Right lobe of liver (tissue), 4 donors: ENCODE measurements at regions not wholly inside any gene's neighbourhood (a gene's known extent, or its start where the extent isn't known, plus 50 kb on each side); places are given as distances from the start of the nearest gene placed in this dataset.

Source experiments
- POLR2A ChIP-seq: fragments of 450-650 bp; IDR thresholded peaks from one replicate; pipeline ENCODE4 v1.6.1; 2017; ENCODE audit warnings: antibody characterized with exemption, mild to moderate bottlenecking
- TF ChIP-seq, protein P1 (sequence below), 4 donors: fragments of 200-600 bp in 3 of 4; fragments of 450-650 bp in 1 of 4; IDR thresholded peaks; one replicate each; pipeline versions ENCODE4 v1.5.1 to v1.8.0; 2016 to 2022; ENCODE audit warnings: antibody characterized with exemption in 4 of 4, mild to moderate bottlenecking in 2 of 4
- donor health status: DM: no; HTN: no; CAD: no.
- donor health status: DM: no; HTN: no; CAD: no.
- donor health status: DM: no; HTN: yes; CAD: no.

DNA sequence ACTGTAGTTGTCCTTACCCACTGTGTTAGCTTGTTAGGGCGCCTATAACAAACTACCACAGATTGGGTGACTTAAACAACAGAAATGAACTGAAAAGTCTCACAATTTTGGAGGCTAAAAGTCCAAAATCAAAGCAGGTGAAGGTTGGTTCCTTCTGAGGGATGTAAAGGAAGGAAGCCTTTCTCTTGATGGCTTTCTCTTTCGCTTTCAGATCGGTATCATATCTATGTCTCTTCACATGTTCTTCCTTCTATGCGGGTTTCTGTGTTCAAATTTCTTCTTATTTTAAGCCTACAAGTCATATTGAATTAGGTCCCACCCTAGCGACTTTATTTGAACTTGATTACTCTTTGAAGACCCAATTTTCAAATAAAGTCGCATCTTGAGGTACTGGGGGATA is 118.6 kb downstream of the CPXCR1 start:
- TF ChIP-seq, protein P1, sequence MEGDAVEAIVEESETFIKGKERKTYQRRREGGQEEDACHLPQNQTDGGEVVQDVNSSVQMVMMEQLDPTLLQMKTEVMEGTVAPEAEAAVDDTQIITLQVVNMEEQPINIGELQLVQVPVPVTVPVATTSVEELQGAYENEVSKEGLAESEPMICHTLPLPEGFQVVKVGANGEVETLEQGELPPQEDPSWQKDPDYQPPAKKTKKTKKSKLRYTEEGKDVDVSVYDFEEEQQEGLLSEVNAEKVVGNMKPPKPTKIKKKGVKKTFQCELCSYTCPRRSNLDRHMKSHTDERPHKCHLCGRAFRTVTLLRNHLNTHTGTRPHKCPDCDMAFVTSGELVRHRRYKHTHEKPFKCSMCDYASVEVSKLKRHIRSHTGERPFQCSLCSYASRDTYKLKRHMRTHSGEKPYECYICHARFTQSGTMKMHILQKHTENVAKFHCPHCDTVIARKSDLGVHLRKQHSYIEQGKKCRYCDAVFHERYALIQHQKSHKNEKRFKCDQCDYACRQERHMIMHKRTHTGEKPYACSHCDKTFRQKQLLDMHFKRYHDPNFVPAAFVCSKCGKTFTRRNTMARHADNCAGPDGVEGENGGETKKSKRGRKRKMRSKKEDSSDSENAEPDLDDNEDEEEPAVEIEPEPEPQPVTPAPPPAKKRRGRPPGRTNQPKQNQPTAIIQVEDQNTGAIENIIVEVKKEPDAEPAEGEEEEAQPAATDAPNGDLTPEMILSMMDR (IDR thresholded peaks at IDR 0.05), result no peak
- TF ChIP-seq POLR2A, result no peak
